PC-9 (cell line): ENCODE measurements at regions not wholly inside any gene's neighbourhood (a gene's known extent, or its start where the extent isn't known, plus 50 kb on each side); places are given as distances from the start of the nearest gene placed in this dataset.
"Not testable (repeated sequence)": the region's sequence is repeated elsewhere in the genome, so short reads cannot be mapped to it uniquely, and the experiment has no call there.

Experiments used
- EZH2 ChIP-seq: fragments of 200-600 bp; sonication (generic); IDR thresholded peaks from 2 replicates; pipeline ENCODE4 v1.8.0; 2017; ENCODE audit warnings: antibody characterized with exemption, low read depth
- TF ChIP-seq, protein P1 (sequence below): fragments of 200-600 bp; sonication (generic); conservative IDR thresholded peaks from 2 replicates; pipeline ENCODE4 v1.6.1; 2017; ENCODE audit warnings: mixed run types, antibody characterized with exemption, mild to moderate bottlenecking, moderate library complexity

DNA sequence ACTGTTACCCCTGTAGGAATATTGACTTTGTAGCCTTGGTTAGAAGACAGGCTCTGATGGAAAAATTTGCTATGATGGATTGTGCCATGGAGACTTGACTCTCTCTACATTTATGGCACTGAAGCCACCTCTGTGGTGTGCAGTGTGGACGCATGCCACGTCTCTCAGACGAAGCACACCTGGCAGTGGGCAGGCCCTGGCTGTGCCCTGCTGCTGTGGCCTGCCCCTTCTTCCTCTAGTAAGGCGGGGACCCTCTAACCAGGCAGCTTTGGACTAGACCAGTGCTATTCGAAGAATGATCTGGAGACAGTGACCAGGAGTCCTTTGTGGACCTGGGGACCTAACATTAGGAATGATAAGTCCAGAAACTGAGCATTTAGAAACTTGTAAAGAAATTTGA, 773.5 kb upstream of the TPTE start:
- TF ChIP-seq, protein P1, sequence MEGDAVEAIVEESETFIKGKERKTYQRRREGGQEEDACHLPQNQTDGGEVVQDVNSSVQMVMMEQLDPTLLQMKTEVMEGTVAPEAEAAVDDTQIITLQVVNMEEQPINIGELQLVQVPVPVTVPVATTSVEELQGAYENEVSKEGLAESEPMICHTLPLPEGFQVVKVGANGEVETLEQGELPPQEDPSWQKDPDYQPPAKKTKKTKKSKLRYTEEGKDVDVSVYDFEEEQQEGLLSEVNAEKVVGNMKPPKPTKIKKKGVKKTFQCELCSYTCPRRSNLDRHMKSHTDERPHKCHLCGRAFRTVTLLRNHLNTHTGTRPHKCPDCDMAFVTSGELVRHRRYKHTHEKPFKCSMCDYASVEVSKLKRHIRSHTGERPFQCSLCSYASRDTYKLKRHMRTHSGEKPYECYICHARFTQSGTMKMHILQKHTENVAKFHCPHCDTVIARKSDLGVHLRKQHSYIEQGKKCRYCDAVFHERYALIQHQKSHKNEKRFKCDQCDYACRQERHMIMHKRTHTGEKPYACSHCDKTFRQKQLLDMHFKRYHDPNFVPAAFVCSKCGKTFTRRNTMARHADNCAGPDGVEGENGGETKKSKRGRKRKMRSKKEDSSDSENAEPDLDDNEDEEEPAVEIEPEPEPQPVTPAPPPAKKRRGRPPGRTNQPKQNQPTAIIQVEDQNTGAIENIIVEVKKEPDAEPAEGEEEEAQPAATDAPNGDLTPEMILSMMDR: not testable (repeated sequence)
- TF ChIP-seq EZH2: not testable (repeated sequence)
